GM12878 (cell line): ENCODE measurements at regions not wholly inside any gene's neighbourhood (a gene's known extent, or its start where the extent isn't known, plus 50 kb on each side); places are given as distances from the start of the nearest gene placed in this dataset.

Experiments used
- BMI1 ChIP-seq: fragments of 450-650 bp; IDR thresholded peaks from 2 replicates; pipeline ENCODE4 v1.6.1; 2016; ENCODE audit warnings: mild to moderate bottlenecking, moderate library complexity, borderline replicate concordance
- CBX3 ChIP-seq: fragments of 200-600 bp; sonication (generic); IDR thresholded peaks from 2 replicates; pipeline ENCODE4 v1.6.1; 2016; ENCODE audit warnings: low read depth, borderline replicate concordance
- ELK1 ChIP-seq: IDR thresholded peaks from 2 replicates; pipeline ENCODE4 v1.6.1; 2012; ENCODE audit warnings: low read depth, low read length, improper control_type of control experiment
- EP300 ChIP-seq, 2 experiments: fragments of 150-350 bp in 1 of 2; IDR thresholded peaks; 2 replicates each; pipeline ENCODE4 v1.6.1; 2011 to 2012; ENCODE audit warnings: low read depth in 2 of 2, low read length in 2 of 2, borderline replicate concordance in 1 of 2, improper control_type of control experiment in 1 of 2, inconsistent platforms in 1 of 2; ENCODE audit not compliant: control insufficient read depth in 1 of 2
- GABPA ChIP-seq: IDR thresholded peaks from 2 replicates; pipeline ENCODE4 v1.6.1; 2014; ENCODE audit warnings: antibody characterized with exemption, low read depth, mild to moderate bottlenecking, inconsistent platforms
- JUND ChIP-seq: IDR thresholded peaks from 2 replicates; pipeline ENCODE4 v1.6.1; 2012; ENCODE audit warnings: low read depth, mild to moderate bottlenecking, low read length, improper control_type of control experiment, moderate library complexity
- NR2C2 ChIP-seq: IDR thresholded peaks from 2 replicates; pipeline ENCODE4 v1.6.1; 2011; ENCODE audit warnings: borderline replicate concordance, low read depth; ENCODE audit not compliant: control insufficient read depth, insufficient read length
- POLR2AphosphoS5 ChIP-seq: IDR thresholded peaks from 2 replicates; pipeline ENCODE4 v1.6.1; 2011; ENCODE audit warnings: mild to moderate bottlenecking, low read length, inconsistent platforms
- REST ChIP-seq: IDR thresholded peaks from 2 replicates; pipeline ENCODE4 v1.6.1; 2012; ENCODE audit warnings: mild to moderate bottlenecking, low read depth, low read length
- TF ChIP-seq, protein P1 (sequence below), 3 experiments: IDR thresholded peaks in 2 of 3; conservative IDR thresholded peaks in 1 of 3; 2 replicates each; pipeline ENCODE4 v1.5.1; 2011; ENCODE audit warnings: low read depth in 3 of 3, low read length in 3 of 3, mild to moderate bottlenecking in 3 of 3, control low read depth in 2 of 3, moderate library complexity in 2 of 3, inconsistent platforms in 1 of 3, mixed read lengths in 1 of 3; ENCODE audit not compliant: control insufficient read depth in 2 of 3, insufficient read depth in 1 of 3; ENCODE audit errors: extremely low read depth in 1 of 3
- TF ChIP-seq, protein P2 (sequence below): fragments of 450-650 bp; IDR thresholded peaks from 2 replicates; pipeline ENCODE4 v1.6.1; 2014; ENCODE audit warnings: mild to moderate bottlenecking
- TF ChIP-seq, protein P3 (sequence below): IDR thresholded peaks from 2 replicates; pipeline ENCODE4 v1.6.1; 2011; ENCODE audit warnings: borderline replicate concordance, low read depth, mild to moderate bottlenecking, moderate library complexity, mixed read lengths, low read length; ENCODE audit not compliant: insufficient read depth; ENCODE audit errors: extremely low read length
- TF ChIP-seq, protein P4 (sequence below): IDR thresholded peaks from 2 replicates; pipeline ENCODE4 v1.6.1; 2011; ENCODE audit warnings: low read depth, mild to moderate bottlenecking, low read length, moderate library complexity, borderline replicate concordance; ENCODE audit errors: extremely low read depth
- TF ChIP-seq, protein P5 (sequence below): IDR thresholded peaks from 2 replicates; pipeline ENCODE4 v1.6.1; 2012; ENCODE audit warnings: low read depth, low read length, improper control_type of control experiment

DNA sequence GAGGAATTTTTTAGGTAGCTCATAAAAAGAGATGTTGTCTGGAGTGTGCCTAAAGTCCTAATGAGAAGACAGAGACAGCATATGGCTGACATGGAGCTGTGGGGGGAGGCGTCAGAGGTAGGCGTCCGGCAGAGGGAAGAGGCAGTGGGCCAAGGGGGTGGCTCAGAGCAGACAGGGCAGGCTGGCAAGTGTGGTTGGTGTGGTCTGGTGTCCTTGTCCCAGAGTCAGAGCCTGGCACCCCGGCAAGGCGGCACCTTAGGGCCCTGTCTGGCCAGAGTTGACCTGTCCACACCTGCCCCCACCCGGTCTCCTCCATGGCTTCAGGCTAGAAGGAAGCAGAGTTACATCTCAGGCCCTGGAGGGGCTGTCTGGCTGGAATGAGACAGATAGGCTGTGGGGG lies 220.3 kb upstream of the ZNF32 start:
- TF ChIP-seq REST (no peak), CBX3 (no peak), NR2C2 (no peak), EP300 (IDR thresholded peaks at IDR 0.05; ENCODE audit: borderline replicate concordance in 1 of 2, control insufficient read depth in 1 of 2, low read depth in 2 of 2, low read length in 2 of 2) (no peak), POLR2AphosphoS5 (no peak), JUND (no peak), GABPA (no peak), BMI1 (no peak), ELK1 (no peak)
- TF ChIP-seq, protein P1, sequence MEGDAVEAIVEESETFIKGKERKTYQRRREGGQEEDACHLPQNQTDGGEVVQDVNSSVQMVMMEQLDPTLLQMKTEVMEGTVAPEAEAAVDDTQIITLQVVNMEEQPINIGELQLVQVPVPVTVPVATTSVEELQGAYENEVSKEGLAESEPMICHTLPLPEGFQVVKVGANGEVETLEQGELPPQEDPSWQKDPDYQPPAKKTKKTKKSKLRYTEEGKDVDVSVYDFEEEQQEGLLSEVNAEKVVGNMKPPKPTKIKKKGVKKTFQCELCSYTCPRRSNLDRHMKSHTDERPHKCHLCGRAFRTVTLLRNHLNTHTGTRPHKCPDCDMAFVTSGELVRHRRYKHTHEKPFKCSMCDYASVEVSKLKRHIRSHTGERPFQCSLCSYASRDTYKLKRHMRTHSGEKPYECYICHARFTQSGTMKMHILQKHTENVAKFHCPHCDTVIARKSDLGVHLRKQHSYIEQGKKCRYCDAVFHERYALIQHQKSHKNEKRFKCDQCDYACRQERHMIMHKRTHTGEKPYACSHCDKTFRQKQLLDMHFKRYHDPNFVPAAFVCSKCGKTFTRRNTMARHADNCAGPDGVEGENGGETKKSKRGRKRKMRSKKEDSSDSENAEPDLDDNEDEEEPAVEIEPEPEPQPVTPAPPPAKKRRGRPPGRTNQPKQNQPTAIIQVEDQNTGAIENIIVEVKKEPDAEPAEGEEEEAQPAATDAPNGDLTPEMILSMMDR (IDR thresholded peaks at IDR 0.05 in 2 of 3, conservative IDR thresholded peaks at IDR 0.05 in 1 of 3; ENCODE audit: control insufficient read depth in 2 of 3, extremely low read depth in 1 of 3, insufficient read depth in 1 of 3, low read depth in 3 of 3, low read length in 3 of 3): no peak
- TF ChIP-seq, protein P2, sequence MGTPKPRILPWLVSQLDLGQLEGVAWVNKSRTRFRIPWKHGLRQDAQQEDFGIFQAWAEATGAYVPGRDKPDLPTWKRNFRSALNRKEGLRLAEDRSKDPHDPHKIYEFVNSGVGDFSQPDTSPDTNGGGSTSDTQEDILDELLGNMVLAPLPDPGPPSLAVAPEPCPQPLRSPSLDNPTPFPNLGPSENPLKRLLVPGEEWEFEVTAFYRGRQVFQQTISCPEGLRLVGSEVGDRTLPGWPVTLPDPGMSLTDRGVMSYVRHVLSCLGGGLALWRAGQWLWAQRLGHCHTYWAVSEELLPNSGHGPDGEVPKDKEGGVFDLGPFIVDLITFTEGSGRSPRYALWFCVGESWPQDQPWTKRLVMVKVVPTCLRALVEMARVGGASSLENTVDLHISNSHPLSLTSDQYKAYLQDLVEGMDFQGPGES: no peak
- TF ChIP-seq, protein P3, sequence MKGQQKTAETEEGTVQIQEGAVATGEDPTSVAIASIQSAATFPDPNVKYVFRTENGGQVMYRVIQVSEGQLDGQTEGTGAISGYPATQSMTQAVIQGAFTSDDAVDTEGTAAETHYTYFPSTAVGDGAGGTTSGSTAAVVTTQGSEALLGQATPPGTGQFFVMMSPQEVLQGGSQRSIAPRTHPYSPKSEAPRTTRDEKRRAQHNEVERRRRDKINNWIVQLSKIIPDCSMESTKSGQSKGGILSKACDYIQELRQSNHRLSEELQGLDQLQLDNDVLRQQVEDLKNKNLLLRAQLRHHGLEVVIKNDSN: no peak
- TF ChIP-seq, protein P4, sequence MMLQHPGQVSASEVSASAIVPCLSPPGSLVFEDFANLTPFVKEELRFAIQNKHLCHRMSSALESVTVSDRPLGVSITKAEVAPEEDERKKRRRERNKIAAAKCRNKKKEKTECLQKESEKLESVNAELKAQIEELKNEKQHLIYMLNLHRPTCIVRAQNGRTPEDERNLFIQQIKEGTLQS: no peak
- TF ChIP-seq, protein P5, sequence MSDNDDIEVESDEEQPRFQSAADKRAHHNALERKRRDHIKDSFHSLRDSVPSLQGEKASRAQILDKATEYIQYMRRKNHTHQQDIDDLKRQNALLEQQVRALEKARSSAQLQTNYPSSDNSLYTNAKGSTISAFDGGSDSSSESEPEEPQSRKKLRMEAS: no peak
